ENCODE measurements at regions not wholly inside any gene's neighbourhood (a gene's known extent, or its start where the extent isn't known, plus 50 kb on each side); places are given as distances from the start of the nearest gene placed in this dataset.

DNA sequence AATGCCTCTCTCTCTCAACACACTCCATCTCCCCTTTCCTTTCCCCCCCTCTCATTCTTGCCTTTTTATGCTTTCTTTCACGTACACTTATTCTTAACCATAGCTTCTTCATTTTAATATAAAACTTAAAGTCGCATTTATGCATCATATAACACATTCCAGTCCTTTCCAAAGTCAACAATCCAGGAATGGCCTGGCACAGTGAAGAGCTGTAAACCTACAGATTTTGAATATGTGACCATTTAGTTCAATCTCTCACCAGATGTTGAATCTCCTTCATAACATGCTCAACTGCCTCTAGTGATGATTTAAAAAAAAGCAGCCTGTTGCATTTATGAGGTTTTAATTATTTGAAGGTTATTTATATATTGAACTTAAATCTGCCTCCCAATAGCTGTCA lies 186.2 kb upstream of the GRAMD2B start:
- TF ChIP-seq, protein P1, sequence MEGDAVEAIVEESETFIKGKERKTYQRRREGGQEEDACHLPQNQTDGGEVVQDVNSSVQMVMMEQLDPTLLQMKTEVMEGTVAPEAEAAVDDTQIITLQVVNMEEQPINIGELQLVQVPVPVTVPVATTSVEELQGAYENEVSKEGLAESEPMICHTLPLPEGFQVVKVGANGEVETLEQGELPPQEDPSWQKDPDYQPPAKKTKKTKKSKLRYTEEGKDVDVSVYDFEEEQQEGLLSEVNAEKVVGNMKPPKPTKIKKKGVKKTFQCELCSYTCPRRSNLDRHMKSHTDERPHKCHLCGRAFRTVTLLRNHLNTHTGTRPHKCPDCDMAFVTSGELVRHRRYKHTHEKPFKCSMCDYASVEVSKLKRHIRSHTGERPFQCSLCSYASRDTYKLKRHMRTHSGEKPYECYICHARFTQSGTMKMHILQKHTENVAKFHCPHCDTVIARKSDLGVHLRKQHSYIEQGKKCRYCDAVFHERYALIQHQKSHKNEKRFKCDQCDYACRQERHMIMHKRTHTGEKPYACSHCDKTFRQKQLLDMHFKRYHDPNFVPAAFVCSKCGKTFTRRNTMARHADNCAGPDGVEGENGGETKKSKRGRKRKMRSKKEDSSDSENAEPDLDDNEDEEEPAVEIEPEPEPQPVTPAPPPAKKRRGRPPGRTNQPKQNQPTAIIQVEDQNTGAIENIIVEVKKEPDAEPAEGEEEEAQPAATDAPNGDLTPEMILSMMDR (IDR thresholded peaks at IDR 0.05) = no peak
- TF ChIP-seq EZH2 (IDR thresholded peaks at IDR 0.05) = no peak
